Prostate gland (tissue), 2 donors: ENCODE measurements at regions not wholly inside any gene's neighbourhood (a gene's known extent, or its start where the extent isn't known, plus 50 kb on each side); places are given as distances from the start of the nearest gene placed in this dataset.

Source experiments
- DNase-seq: peaks from one replicate; pipeline ENCODE4 v3.0.0-alpha.2; 2019; ENCODE audit warnings: low spot score
- H3K27ac ChIP-seq, 2 donors: fragments of 200-600 bp; sonication (generic); 2 replicates each; pipeline ENCODE4 v1.5.1; 2017 to 2019
- H3K27me3 ChIP-seq: fragments of 200-600 bp; sonication (generic); replicated peaks from 2 replicates; pipeline ENCODE4 v1.5.1; 2019; ENCODE audit not compliant: insufficient read depth
- H3K36me3 ChIP-seq, 2 donors: fragments of 200-600 bp; sonication (generic); 1 replicate in 1 of 2; 2 replicates in 1 of 2; pipeline versions ENCODE4 v1.5.1 to v1.8.1; 2017 to 2019
- H3K4me1 ChIP-seq: fragments of 200-600 bp; sonication (generic); replicated peaks from 2 replicates; pipeline ENCODE4 v1.5.1; 2019
- H3K4me3 ChIP-seq, 2 donors: fragments of 200-600 bp; sonication (generic); 2 replicates each; pipeline ENCODE4 v1.5.1; 2017 to 2019
- H3K9me3 ChIP-seq: fragments of 200-600 bp; sonication (generic); 2 replicates; pipeline ENCODE4 v1.5.1; 2017
- CTCF ChIP-seq, 4 experiments: fragments of 200-600 bp in 2 of 4; fragments of 450-650 bp in 2 of 4; sonication (generic) in 2 of 4; IDR thresholded peaks; 1 replicate in 3 of 4; 2 replicates in 1 of 4; pipeline ENCODE4 v1.5.1; 2016 to 2019; ENCODE audit warnings: antibody characterized with exemption in 4 of 4, mild to moderate bottlenecking in 2 of 4, moderate library complexity in 2 of 4
- POLR2A ChIP-seq: fragments of 450-650 bp; IDR thresholded peaks from one replicate; pipeline ENCODE4 v1.6.1; 2016; ENCODE audit warnings: antibody characterized with exemption, mild to moderate bottlenecking
- POLR2AphosphoS5 ChIP-seq: sonication (generic); formaldehyde crosslinking; IDR thresholded peaks from one replicate; pipeline ENCODE4 v1.6.1; 2017; ENCODE audit warnings: antibody characterized with exemption
- WGBS: methylation state at CpG from one replicate; pipeline ENCODE4 v1.1.5; 2018; 5-methylcytosine and 5-hydroxymethylcytosine counted together
- intact Hi-C: fragments of 100-400 bp; cut with DNase I; formaldehyde crosslinking; loops from one replicate; pipeline ENCODE4 v1.14.2; 2022

GRCh38 chr16:10232757-10233156, 50.5 kb upstream of the GRIN2A start:
- no peak for TF ChIP-seq POLR2AphosphoS5
- no peak for TF ChIP-seq CTCF (IDR thresholded peaks at IDR 0.05)
- TF ChIP-seq POLR2A, result no peak
- intact Hi-C loops, result no loop called here
- WGBS, result 100% methylated on average over 1 of the region's 1 CpG

DNA sequence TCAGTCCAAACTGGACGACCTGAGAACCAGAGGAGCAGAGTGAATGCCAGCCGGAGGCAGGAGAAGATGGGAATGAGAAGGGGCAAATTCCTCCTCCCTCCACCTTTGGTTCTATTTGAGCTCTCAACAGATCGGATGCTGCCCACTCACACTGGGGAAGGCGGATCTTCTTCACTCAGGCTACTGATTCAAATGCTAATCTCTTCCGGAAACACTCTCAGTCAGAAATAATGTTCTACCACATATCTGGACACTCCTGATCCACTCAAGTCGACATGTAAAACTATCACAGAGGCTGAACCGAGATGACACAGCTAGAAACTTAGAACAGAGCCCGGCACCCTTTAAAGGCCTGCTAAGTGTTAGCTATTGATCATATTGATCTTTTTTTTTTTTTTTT, 57.4 kb upstream of the GRIN2A start:
- TF ChIP-seq POLR2A (no peak), CTCF (IDR thresholded peaks at IDR 0.05) (no peak), POLR2AphosphoS5 (no peak)
- no peak overlapping the region for H3K4me3 ChIP-seq
- no peaks in the 10 kb centered on the region for H3K9me3 ChIP-seq
- H3K27ac ChIP-seq, result no peak overlapping the region
- no peaks in the 10 kb centered on the region for H3K36me3 ChIP-seq
- H3K4me1 ChIP-seq, result no peaks in the 10 kb centered on the region
- no peak for DNase-seq
- 67% methylated on average over 8 of the region's 8 CpGs for WGBS
- intact Hi-C loops, result no loop called here
- no peaks in the 10 kb centered on the region for H3K27me3 ChIP-seq

More at GRCh38 chr16:10232757-10233156, 50.5 kb upstream of the GRIN2A start:
- no peak overlapping the region for H3K4me3 ChIP-seq
- H3K4me1 ChIP-seq, result no peaks in the 10 kb centered on the region
- no peak for DNase-seq
- no peaks in the 10 kb centered on the region for H3K27me3 ChIP-seq
- no peak overlapping the region for H3K27ac ChIP-seq
- H3K9me3 ChIP-seq, result no peaks in the 10 kb centered on the region
- H3K36me3 ChIP-seq, result no peaks in the 10 kb centered on the region

- H3K4me1 ChIP-seq, result no peaks in the 10 kb centered on the region
- TF ChIP-seq POLR2A, result no peak
- TF ChIP-seq CTCF (IDR thresholded peaks at IDR 0.05), result no peak
- no peak for TF ChIP-seq POLR2AphosphoS5
- no peaks in the 10 kb centered on the region for H3K36me3 ChIP-seq
- no peak overlapping the region for H3K27ac ChIP-seq
- WGBS, result 85% methylated on average over 7 of the region's 7 CpGs
- H3K4me3 ChIP-seq, result no peak overlapping the region
- DNase-seq, result no peak
- no peaks in the 10 kb centered on the region for H3K9me3 ChIP-seq
- intact Hi-C loops, result no loop called here
- H3K27me3 ChIP-seq, result no peaks in the 10 kb centered on the region
Measured at GRCh38 chr16:10240854-10241613, 58.8 kb upstream of the GRIN2A start.

DNA sequence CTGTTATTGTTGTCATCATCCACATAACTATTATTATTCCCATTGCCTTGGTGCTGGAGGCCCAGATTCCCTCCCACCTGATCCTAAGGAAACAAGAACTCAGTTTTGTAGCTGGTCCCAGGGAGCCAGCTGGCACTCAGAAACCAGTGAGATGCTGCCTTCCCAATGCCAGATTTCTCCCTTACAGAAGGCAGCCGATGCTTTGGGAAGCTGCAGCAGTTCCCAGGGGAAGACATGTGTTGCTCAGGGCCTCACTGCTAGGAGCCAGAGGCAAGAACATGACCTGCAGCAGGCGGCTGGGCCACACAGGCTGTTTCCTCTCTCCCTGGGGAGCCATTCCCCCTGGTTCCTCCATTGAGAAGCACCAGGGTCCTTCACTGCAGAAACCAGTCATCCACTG, 59.9 kb upstream of the GRIN2A start:
- H3K9me3 ChIP-seq, result no peaks in the 10 kb centered on the region
- H3K36me3 ChIP-seq, result no peaks in the 10 kb centered on the region
- no peak for DNase-seq
- no peak overlapping the region for H3K4me3 ChIP-seq
- intact Hi-C loops, result no loop called here
- H3K27me3 ChIP-seq, result no peaks in the 10 kb centered on the region
- no peaks in the 10 kb centered on the region for H3K4me1 ChIP-seq
- TF ChIP-seq POLR2AphosphoS5 (no peak), CTCF (IDR thresholded peaks at IDR 0.05) (no peak), POLR2A (no peak)
- no peak overlapping the region for H3K27ac ChIP-seq
- 63% methylated on average over 2 of the region's 2 CpGs for WGBS

- Histone ChIP-seq H3K4me3 (no peak overlapping the region), H3K4me1 (no peaks in the 10 kb centered on the region), H3K27me3 (no peaks in the 10 kb centered on the region), H3K9me3 (no peaks in the 10 kb centered on the region), H3K27ac (no peak overlapping the region), H3K36me3 (no peaks in the 10 kb centered on the region)
- no peak for DNase-seq
- TF ChIP-seq CTCF (IDR thresholded peaks at IDR 0.05) (no peak), POLR2A (no peak), POLR2AphosphoS5 (no peak)
- intact Hi-C loops, result no loop called here
- 89% methylated on average over 6 of the region's 6 CpGs for WGBS
Measured at GRCh38 chr16:10242916-10243315, 60.7 kb upstream of the GRIN2A start.
